Colon (tissue), 2 donors: ENCODE measurements at regions not wholly inside any gene's neighbourhood (a gene's known extent, or its start where the extent isn't known, plus 50 kb on each side); places are given as distances from the start of the nearest gene placed in this dataset.

Experiments
- FAIRE-seq: peaks from 2 replicates; lab custom pipeline; 2012; peaks lifted over from hg19 to GRCh38; lab: Jason Lieb, UNC
- donor health status: control.
- donor health status: control.

DNA sequence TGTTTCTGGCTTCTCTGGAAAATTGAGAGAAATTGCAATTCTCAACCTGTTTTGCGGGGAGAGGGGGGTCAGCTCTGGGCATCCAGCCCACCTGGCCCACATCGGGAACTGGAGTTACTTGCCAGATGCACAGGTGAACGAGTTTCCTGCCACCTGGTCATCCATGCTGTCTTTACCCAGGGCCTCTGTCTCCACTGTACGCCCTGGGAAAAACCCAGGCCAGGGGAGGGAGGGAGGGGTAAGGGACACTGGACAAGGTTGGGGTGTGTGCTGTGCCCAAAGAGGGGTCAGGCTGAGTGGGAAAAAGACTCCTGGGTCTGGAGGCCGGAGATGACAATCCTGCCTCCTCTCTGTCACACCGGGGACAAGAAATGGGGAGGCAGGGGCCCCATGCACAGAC, 307.6 kb downstream of the ZNF536 start:
- FAIRE-seq, result no peak

DNA sequence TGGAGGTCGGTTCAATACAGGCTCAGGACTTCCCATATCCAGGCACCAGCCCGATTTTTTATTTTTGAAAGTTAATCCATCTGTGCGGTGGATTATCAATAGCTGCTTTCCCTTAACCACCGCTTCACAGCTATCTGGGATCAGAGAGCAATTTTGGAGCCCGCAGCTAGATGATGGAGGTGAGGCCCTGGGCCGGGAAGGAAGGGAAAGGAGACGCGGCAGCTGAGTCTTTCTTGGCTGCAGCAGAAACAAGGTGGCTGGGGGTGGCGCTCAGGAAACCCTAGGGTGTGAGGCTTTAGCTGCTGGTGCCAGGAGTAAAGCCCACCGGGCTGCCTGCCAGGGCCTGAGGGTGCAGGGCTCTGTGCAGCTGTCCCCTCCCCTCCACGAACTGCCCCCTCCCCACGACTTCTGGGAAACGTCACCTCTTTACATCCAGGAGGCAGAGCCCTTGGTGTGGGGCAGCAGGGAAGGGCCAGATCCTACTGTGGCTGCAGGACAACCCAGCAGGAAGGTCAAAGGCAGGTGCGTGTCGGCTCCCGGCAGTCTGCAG, 307.0 kb downstream of the ZNF536 start:
- FAIRE-seq, result no peak

DNA sequence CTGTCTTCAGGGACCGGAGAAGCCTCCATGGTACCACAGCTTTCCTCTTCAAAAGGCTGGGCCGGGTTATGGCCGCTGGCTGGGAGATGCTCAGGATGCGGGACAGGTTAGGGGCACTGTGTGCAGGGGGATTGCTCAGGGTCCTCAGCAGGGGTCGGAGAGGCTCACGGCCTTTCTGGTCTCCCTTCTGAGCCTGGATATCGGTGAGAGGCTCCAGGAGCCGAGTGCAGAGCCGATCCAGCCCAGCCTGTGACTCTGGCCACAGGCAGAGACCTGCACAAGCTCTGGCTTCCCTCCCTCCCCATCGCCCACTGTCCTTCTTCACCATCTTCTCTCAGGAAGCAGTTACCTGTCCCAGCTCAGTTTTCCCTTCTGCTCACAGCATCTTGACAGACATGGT, 306.0 kb downstream of the ZNF536 start:
- no peak for FAIRE-seq

DNA sequence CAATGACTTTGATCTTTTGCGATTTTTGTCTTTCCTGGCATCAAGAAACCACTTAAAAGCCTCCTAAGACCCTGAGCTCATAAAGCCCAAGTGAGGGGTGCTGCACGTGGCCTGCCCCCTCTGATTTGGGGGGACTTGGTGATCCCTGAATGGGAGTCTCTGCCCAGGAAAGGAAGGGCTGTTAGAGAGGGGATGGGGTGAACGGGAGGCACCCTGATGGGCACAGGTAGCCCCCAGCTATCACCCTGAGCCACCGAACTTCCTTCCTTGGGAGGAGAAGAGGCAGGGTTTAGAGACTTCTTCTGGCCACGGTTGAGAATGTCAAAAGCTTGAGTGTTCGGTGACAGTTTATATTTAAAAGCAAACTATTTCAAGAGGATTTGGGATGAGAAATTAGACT, 305.5 kb downstream of the ZNF536 start:
- FAIRE-seq, result no peak

DNA sequence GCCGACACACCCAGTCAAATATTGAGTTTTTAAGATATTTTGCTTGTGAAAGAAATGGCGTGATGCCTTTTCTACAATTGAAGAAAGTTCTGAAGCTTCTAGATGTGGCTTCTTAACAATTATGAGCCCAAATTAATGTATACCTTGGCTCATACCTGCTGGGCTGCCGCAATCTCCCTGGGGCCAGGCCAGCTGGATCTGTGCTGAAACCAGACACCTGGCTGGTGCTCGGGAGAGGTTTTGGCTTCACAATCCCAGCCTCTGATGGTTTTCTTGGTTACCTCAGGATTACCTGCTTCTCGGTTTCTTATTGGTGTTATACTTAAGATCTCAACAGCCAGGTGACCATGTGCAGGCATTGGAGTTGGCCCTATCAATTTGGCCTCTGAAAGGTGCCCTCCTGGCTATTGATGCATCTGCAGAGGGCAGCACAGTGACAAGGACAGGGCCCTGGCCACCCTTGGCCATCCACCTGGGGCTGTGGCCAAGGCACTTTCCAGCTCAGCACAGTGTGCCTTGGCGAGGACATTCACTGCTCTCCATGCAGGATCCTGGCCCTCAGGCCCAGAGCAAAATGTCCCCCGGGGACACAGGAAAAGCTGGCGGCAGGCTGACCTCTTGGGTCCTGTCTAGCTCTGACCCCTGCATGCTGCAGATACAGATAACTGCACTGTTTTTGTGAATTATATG, 305.0 kb downstream of the ZNF536 start:
- FAIRE-seq, result no peak

DNA sequence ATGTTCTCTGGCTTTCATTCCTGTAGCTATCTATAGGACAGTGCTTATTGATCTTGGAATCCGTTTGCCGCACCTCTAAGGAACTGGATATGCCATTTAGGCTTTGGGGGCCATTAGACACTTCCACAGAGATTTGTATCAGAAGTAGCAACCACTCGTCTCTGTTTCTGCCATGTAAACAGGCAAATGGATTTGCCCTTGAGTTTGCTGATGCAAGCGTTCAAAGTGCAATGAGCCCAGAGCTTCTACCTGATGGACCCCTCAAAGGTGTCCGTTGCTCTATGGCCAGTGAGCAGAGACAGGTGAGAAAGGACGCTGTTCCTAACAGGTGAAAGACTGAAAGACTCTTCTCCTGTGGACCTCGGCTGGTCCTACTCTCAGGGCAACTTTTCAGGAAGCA, 302.9 kb downstream of the ZNF536 start:
- no peak for FAIRE-seq

DNA sequence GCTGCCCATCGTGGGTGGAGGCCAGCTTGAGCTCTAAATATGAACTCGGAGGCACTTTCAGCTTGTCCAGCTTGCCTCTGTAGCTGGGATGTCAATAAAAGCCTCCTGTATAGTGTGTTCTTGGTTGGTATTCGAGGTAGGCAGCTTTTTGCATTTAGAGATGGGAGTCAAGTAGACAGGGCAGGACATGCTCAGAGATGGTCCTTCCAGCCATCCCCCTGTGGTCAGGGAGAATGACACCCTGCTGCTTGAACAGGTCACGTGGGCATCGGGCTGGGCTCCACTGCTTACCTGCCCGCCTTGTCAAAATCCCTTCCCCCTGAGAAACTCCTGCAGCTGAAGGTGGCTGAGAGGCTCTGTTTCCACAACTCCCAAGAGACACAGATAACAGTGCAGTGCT, 302.5 kb downstream of the ZNF536 start:
- FAIRE-seq, result no peak

DNA sequence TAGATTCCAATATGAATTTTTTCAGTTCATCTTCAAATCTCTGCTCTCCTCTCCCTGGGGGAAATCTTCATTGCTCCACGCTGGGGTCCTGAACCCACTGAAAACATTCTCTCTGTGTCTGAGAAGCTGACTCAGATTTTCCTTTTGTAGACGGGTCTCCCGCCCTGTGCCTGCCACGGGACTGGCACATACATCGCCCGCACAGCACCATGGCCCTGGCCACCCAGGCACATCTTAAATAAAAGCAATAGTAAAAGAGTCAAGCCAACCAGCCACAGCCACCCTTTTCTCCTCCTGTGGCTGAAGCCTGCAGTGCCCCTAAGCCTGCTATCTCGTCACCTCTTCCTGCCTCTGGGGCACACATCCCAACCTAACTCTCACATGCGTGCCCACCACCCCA, 301.2 kb downstream of the ZNF536 start:
- FAIRE-seq, result no peak

DNA sequence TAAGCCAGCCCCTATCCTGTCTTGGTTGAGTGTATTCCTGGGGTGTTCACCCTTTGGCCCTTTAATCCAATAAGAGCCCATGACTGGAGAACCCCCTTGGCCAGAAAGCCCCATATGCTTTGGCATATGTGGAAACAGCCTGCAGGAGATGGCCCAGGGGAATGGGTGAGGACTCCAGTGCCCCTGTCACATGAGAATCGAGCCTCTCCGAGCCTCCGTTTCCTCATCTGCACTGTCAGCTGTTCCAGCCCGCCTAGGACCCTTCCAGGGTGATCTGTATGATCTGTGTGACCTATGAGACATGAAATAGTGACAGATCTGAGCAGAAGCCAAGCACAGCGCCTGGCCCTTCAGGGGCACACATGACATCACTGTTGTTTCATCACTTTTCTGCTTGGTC, 300.7 kb downstream of the ZNF536 start:
- no peak for FAIRE-seq

DNA sequence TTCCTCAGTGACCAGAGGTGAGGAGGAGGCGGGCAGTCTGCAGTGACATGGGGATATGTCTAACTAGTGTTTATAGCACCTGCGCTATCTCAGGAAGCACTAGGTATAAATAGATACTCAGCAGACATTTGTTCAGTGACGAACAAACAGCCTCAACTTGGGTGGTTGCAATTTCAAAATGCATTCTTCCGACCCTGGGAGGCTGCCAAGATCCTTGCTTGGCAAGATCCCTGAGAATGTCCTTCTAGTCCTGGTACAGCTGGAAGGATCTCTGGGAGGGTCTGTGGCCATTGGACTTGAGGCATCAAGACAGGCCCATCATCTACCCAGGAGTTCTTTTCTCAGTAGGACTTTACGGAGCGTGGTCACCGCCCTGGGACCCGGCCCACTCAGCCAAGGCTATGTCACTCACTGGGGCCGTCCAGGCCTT, 299.5 kb downstream of the ZNF536 start:
- FAIRE-seq, result no peak

DNA sequence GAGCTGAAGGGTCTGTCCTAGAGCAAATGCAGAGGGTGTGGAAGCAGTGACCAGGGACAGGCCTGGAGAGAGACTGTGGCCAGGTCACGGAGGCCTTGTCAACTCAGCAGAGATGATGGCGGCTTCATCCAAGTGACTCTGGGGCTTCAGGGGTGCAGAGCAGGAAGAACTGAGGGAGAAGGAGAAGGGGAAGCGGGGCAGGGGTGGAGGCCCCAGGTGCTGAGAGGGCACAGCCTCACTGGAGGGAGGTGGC, 299.1 kb downstream of the ZNF536 start:
- no peak for FAIRE-seq

DNA sequence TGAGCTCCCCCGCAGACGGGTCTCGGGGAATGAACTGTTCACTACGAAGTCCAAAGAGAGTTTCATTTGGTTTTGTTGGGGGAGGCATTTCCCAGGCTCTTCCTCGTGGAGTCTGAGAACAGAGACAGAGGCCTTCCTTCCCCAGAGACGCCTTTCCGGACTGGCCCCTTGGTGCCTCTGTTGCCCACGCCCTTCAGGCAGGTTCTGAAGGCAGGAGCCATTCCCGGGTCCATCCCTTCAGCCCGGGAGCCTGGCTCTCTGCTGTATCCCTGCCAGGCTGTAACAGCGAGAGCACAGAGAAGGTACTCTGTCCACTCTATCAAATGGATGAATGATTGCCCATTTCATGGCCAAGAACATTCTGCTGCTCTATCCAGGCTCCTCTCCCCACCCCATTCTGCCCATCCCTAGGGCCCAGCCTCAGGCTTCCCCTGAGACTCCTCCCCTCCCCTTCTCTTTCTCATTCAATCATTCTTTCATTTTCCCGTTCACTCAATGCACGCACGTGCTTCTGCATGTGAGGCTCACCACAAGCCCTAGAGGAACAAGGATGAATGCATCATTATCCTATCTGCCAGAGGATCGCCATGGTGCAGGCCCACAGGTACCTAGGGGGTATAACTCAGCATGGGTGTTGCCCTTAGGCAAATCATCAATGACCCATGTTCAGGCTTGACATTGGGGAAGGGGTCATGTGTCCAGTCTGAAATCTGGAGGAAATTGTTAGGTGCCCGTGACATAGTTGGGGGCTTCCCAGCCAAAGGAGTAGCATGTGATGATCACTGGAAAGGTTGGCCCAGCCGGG, 298.6 kb downstream of the ZNF536 start:
- FAIRE-seq, result no peak

DNA sequence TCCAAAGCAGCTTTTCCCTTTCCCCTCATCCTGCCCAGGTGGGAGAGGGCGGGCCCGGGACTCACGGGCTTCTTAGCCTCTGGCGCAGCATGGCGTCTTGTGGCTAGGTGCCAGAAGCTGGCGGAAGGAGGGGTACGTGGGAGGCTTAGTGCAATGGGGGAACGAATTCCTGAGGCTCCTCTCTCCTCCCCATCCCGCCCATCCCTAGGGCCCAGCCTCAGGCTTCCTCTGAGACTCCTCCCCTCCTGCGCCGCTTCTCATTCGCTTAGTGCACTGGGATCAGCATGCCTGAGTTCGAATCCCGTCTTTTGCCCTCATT, 297.8 kb downstream of the ZNF536 start:
- no peak for FAIRE-seq

DNA sequence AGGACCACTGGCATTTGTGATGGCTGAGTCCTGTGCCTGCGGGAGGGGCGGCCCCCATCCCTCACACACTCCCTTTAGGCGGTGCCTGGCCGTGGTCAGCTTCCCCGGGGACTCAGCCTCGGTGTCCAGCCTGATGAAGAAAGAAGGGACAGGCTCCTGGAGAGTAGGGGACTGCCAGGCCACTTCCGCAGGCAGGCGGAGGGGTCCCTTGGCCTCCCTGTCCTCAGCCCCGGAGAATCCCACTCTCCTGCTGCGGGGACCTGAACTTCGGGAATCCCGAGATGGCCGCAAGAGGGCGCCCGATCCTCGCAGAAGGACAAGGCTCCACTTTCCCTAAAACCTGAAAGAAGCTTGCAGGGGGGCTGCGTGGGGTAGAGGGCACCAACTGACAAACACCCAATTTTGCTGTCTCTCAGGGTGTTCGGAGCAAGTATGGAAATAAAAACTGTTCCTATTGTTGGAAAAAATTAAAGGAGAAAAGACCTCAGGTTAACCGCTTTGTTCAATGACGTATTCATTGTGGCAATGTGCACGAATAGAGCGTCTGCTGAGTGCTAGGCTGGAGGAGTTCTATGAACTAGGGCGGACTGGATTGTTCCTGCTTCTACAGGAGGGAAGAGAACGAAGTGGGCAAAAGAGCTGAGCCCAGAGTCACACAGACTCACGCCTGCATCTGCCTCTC, 297.3 kb downstream of the ZNF536 start:
- no peak for FAIRE-seq

DNA sequence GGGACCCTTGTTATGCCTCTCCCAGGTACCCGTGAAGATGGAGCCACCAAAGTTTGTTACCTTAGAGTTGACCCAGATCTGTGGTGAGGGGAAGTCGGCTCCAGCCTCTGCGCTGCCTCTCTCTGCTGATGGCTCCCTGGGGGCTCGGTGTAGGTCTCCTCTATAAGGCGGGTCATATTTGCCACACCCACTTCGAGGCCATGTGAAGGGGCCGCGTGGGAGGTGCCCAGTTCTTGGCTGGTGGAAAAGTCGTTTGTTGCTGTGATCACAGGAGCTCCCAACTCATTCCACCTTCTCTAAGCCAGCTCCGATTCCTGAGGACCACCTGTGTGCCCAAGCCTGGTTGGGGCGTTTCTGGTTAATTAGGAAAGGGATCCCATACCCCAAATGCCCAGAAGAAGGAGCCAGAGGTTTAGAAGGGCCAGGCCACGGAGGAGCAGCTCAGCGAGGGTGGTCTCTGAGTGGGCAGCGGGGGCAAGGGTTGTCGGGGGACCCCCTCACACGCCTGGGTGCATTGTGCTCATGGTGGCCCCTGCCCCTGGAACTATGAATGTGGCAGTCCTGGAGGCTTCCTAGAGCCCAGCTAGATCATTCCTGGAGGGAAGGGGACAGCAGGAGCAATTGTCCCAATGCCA, 296.5 kb downstream of the ZNF536 start:
- no peak for FAIRE-seq

DNA sequence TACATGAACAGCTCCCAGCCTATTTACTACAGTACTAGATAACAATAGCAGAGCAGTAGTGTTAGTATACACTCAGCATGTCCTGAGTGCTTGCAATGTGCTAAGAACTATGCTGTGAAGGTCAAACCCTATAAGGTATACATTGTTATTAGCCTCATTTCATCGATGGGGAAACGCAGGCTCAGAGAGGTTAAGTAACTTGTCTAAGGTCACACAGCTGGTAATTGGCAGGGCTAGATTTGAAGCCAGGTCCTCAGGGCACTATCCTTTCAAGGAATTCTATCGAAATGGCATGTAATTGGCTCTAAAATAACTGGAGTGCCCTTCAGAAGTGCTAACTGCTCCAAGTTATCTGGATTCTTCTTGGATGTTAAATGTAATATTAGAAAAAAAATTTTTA, 295.6 kb downstream of the ZNF536 start:
- FAIRE-seq, result no peak

DNA sequence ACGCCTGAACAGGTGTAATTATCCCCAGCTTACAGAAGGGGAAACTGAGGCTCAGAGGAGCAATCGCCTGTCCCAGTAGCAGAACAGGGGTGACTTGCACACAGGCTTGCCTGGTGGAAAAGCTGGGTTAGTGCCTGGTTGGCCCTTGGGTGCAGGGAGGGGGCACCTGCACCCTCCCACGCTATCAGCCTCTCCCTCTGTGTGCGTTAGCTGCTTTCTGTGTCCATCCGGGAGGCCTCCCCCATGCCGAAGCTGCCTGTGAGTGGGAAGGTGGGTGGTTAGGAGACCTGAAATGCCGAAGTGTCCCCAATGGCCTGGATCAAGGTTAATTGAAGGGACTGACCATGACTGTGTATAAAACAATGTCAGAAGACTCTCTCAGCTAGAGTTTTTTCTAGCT, 295.0 kb downstream of the ZNF536 start:
- no peak for FAIRE-seq

DNA sequence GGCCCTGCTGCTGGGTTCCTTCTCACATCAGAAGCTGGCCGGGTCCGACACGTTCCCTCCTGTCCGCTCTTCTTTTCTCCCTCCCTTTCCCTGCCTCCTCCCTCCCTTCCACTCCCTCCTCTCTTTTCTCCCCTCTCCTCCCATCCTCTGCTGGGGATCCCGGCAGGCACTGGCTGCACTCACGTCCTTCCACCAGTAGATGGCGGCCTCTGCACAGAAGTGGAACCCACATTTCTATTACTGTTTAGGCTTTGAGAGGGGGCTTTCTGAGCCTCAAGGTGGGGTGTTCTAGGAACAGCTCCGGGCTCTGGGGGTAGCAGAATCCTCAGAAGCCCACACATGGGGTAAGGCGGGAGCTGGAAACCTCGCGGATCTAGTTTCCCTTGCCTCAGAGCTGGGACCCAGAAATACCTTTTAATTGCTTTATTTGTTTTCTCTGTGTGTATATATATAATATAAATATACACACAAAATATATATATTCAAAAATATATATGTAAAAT, 294.2 kb downstream of the ZNF536 start:
- FAIRE-seq, result no peak

DNA sequence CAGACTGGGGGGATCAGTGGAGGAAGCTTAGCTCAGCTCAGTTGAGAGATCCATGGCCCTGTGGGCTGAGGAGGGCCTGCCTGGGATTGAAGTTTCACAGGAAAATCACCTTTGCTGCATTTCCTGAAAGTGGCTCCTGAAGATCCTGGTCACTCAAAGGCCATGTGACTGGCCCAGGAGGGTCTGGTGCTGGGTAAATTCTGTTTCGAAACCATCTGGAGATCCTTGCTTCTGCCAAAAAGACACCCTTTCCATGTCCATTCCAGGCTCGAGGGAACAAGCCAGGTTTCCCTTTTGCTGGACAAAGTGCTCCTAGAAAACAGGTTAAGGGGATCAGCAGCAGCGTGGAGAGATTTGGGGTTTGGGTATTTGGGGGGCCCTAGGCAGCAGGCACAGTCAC, 293.3 kb downstream of the ZNF536 start:
- FAIRE-seq, result no peak

DNA sequence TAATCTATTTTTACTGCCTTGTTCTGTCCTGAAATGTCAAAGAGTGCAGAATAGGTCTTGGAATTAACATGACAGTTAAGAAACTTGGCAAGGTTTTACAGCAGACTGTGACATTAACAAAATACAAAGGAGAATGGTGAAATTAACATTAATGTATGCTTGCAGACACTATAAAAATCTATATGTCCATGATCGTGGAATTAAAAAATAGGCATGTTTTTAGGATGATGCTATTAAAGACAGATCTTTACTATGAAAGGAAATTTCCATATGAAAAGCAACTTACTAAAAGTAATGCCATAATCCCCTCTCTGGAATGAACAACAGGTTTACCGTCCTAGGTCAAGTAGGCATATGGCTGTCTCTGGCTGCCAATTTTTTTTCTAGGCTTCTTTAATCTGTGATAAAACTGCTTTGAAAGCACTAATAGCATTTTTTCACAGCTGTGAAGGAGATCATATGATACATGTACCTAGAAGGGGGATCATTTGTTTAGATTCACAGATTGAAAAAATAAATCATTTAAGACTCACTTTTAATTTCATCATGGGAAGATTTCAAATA, 291.5 kb downstream of the ZNF536 start:
- FAIRE-seq, result no peak

DNA sequence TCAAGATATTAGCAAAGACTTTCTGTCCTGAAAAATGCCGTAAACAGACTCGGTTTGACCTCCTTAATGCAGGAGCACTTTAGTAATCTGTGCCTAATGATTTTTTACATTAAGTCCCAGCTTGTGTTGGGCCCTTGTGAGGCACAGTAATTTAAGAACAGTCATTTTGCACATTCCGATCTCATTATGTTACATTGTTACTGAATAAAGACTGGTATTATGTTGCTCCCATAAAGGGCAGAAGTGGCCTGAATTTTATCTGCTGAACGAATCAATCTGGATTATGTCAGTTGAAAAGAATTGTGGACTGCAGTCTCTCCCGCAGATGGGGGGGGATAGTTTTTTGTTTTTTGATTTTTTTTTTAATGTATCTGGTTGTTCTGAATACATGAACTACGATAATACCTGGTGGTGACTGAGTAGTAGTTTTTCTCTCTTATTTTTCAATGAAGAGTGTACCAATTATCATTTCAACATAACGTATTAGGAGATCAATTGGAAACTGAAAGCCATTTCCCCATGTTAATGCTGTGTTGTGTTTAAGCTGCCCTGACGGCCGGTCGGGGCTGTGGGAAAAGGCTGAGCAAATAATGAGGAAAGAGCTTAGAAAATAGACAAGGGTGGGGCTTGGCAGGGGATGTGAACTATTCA, 290.2 kb downstream of the ZNF536 start:
- no peak for FAIRE-seq

DNA sequence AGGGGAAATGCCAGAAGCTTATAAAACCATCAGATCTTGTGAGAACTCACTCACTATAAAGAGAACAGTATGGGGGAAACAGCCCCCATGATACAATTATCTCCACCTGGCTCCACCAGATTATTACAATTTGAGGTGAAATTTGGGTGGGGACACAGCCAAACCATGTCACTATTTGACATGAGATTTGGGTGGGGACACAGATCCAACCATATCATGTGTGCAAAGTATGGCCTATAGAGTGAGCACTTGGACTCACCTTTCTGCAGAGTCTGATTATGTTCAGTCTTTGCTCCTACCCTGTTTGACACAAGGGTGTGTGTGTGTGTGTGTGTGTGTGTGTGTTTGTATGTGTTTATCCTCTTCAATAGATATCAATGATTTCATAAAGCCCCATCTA, 287.5 kb downstream of the ZNF536 start:
- FAIRE-seq, result no peak
